H54 (cell line): ENCODE measurements at regions not wholly inside any gene's neighbourhood (a gene's known extent, or its start where the extent isn't known, plus 50 kb on each side); places are given as distances from the start of the nearest gene placed in this dataset.

Experiments used
- DNase-seq: peaks from one replicate; pipeline ENCODE4 v3.0.0; 2011; ENCODE audit warnings: low spot score, mixed read lengths; ENCODE audit not compliant: insufficient read length
- FAIRE-seq: peaks from 3 replicates; lab custom pipeline; 2011; peaks lifted over from hg19 to GRCh38; lab: Jason Lieb, UNC
- POLR2A ChIP-seq: IDR thresholded peaks from 2 replicates; pipeline ENCODE4 v1.6.1; 2011; ENCODE audit warnings: low read depth, mild to moderate bottlenecking, low read length

DNA sequence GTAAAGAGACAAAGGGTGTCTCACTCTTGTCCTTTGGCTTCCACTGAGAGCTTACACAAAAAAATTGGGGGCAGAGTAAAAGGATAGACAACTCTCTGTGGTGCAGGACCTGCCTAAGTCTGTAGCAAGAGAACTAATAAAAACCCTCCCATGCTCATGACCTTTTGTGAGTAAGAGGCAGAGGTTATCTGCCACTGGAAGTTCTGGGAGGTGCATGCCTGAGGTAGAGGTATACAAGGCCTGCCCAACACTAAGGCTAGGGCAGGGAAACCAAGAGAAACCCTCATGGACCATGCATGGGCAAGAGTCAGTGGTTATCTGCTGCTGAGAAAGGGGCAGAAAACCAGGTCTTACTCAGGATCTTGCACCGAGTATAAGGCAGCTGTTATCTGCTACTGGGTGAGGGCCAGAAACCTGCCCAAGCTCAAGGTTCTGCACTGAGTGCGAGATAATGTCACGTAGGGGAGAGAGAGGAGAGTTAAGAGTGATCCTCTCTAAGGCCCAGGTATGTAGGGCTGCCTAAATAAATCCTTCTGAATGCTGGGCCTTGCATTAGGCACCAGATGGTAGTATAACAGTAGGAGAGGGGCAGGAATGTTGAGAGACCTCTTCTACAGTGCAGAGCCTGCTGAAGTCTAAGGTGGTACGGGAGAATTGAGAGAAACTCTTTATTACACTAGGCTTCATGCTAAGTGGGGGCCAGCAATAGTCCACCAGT, 143.4 kb downstream of the MACROH2A1 start:
- TF ChIP-seq POLR2A = no peak
- FAIRE-seq = no peak
- no peak for DNase-seq

DNA sequence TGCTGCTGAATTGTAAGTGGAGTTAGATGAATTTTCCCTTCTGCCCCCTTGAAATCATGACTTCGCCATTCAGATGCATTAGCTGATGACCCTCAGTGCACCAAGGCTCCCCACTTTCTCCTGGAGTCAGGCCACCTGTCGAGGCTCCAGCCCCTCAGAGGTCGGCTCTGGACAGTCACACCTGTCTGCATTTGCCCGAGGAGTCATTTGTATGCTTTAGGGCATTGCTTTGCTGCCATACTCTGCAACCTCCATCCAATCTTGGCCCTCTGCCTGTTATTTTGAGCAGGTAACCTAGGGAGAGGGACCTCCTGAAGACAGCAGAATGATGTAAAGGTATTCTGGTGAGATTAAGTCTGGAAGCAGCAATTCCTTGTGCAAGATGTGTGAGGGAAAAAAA, 144.8 kb downstream of the MACROH2A1 start:
- TF ChIP-seq POLR2A = no peak
- FAIRE-seq = no peak
- DNase-seq = no peak

DNA sequence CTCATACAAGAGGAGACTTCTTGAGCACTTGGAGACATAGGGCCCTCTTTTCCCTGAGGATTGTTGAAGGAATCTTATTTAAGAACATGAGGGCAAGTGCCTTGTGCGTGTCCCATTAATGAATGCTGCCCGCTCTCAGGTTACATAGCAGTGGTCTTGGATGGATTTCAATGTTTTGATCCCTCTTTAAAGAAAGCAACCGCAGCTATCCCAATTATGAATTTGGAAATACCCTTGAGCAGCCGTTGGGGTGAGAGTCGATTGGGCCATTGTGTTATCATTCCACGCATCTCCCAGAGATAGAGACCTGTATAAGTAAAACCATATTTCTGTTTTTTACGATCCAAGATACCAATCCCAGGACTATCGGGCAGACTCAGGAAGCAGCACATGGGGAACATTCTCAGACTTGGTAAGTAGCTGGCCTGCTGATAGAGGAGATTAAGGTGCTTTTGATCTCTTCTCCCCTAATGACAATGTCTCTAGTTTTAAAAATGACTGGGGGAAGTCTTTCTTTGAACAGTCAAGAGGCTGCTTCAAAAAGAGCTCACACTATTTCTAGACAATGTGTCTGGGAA, 145.3 kb downstream of the MACROH2A1 start:
- DNase-seq (no peak), FAIRE-seq (no peak)
- no peak for TF ChIP-seq POLR2A

DNA sequence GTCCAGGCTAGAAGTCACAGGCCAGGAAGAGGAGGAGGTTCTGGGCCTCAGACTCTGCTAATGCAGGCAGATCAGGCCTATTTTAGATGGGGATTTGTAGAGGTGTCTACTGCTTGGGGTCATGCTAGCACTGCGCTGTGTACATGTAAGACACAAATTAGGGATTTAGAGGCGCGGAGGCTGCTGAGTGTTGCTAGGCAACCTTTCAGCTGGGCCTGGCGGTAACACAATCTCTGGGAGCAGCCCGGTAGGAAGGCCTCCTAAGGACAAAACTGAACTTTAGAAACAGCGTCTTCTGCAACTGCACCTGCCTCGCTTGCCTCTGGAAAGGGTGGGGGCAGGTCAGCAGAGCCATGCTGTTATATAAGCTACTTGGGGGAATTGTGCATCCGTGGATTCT, 147.9 kb downstream of the MACROH2A1 start:
- TF ChIP-seq POLR2A = no peak
- FAIRE-seq = no peak
- DNase-seq = no peak

DNA sequence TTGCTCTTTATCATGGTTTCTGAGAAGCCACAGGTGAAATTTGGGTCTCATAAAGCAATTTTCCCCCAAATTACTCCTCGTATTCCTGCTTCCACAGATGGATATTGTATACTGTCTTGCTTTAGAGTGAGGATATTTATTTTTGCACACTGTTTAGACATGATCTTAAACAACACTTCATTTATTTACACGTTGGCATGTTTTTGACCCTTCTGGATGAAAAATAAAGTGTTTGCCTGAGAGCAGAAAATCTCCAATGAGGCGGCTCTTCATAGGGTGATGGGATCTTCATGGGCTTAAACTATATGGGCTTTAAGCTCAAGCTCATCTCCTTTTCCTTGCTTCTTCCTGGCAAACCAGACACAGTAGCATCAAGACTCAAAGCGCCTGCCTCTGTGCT, 148.4 kb downstream of the MACROH2A1 start:
- no peak for TF ChIP-seq POLR2A
- no peak for DNase-seq
- FAIRE-seq = no peak

DNA sequence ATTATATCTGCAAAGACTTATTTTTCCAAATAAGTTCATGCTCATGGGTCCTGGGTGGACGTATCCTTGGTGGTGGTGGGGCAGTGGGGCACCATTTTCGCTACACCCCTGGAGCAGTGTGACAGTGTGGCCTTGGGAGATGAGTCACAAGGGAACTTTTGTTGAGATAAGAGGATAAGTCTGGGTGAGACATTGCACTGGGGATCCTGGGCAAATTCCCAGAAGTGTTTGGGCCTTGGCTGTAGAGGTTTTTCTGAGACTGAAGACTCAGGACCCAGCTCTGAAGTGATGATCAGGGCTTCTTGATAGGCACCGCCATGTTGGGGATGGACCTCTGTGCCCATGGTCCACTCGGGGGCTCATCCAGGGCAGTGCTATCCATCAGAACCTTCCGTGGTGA, 149.4 kb downstream of the MACROH2A1 start:
- TF ChIP-seq POLR2A = no peak
- FAIRE-seq (no peak), DNase-seq (no peak)

DNA sequence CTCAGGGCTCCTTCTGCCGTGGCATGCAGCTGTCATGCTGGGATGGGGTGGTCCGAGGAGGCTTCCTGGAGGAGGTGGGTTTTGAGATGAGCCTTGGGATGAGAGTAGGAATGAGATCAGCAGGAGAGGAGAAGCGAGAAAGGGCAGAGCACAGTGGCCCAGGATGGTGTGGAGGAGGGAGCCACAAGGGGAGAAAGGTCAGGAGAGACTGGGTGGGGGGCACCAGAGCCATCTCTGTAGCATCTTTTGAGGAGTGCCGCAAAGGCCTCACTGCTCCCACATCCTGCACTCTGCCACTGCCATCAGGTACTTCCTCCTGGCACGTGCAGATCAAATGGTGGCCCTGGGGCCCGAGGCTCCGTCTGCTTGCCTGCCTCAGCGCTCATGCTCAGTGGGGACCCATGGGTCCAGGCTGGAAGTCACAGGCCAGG, 150.2 kb downstream of the MACROH2A1 start:
- DNase-seq = no peak

DNA sequence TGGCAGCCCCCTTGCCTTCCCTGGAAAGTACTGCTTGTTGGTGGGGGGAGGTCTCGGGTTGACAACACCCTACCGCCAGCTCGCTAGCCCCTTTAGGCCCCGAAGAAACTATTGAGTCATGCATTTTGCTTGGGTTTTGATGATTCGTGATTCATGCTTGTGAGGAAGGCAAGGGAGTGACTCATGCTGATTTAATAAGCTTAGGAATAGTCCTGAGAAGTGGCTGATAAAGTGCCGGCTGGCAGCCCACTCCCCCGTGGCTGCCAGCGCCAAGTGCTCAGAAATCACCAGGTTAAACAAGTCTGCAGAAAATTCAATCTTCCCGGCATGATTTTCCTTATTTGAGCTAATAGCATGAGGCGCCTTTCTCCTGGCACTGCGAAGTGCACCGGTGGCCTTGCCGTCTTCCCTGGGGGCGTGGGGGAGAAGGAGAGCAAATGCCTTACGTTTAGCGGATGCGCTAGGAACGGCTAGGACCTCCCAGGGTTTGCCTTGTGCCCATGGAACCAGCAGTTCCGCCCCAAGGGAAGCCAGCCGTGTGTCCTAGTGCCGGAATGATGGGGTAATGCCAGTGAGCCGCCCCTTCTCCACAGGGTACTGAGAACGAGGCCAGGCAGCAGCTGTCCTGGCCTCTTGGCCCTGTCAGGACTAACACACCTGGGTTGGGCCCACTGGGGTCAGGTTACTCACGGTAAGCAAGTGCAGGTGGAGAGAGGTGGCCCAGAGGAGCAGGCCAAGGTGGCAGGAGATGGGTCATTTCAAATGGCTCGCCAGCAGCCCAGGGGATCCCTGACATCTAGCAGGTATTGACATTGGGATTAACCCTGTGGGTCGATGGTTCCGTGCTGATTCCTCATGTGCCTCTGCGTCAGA, 151.9 kb downstream of the MACROH2A1 start:
- FAIRE-seq (peak; percentile 55), DNase-seq (peak; percentile 71)
- TF ChIP-seq POLR2A = no peak

More for the DNA sequence above, 150.2 kb downstream of the MACROH2A1 start:
- TF ChIP-seq POLR2A = no peak
- FAIRE-seq = no peak

DNA sequence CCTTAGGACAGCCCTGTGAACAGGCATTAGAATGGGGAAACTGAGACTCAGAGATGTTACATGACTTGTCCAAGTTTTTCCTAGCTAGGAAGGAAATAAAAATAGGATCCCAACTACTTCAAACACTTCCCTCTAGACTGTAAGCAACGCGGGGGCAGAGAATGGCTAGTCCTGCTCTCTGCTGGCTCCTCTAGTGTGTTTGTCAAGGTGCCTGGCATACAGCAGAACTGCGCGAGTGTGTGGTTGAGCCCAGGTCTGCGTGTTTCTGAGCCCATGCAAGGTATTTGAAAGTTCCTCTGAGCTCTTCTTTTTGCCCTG, 152.5 kb downstream of the MACROH2A1 start:
- no peak for FAIRE-seq
- TF ChIP-seq POLR2A = no peak
- no peak for DNase-seq

DNA sequence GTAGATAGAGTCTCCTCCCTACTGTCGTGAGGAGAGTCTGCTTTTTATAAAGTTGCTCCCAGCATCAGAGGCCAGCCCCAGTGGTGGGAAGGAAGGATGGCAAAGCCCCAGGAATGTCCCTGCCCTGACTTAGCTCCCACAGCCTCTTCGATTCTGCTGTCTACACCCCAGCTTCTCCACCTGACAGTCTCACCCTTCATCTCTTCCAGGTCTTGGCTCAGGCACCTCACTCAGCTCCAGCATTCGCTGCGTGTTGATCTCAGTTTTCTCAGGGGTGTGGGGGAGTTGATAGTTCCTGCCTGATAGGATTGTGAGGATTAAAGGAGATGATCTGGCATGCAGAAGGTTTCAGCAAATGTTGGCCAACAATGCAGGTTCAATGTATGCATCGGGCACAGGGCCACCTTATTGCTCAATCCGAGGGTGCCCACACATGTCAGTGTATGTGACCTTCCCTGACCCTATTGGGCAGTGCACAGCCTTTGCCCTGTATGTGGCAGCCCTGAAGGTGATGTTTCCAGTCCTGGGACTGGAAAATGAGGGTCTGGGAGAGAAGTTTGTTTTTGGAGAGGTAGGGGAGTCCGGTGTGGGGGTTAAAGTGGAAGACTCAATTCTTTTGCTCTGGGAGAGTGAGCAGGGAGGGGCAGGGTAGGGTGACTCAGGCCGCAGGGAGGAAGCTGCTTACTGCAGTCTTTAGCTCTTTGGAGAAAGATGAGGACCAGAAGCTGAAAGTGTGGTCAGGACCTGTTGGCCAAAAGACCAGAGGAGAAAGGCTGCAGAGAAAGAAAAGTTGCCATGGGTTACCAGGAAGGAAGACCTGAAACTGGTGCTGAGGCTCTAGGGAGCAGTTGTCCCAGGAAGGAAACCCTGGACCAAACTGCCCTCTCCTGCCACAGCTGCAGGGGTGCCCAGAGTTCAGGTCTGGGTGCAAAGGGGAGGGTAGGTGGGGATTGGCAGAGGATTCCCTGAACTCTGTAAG, 153.2 kb downstream of the MACROH2A1 start:
- no peak for TF ChIP-seq POLR2A
- DNase-seq = no peak
- no peak for FAIRE-seq

DNA sequence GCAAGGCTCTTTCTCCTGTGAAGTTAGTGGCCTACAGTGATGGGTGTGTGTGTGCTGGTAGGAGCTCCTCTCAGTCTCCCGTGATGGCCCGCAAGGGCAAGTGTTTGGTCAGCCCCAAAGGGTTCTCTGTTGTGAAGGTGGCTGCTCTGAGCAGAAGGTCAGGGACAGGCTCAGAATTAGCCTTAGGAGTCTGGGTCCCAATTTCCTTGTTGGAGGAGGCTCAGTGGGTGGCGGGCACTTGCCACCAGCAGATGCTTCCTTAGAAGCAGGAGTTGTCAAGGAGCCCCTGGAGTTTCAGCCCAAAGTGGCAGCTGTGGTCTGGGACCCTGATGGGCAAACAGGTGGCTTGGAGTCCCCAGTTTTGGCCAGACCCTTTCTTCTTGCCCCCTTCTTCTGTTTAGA, 154.4 kb downstream of the MACROH2A1 start:
- DNase-seq (no peak), FAIRE-seq (no peak)
- no peak for TF ChIP-seq POLR2A

DNA sequence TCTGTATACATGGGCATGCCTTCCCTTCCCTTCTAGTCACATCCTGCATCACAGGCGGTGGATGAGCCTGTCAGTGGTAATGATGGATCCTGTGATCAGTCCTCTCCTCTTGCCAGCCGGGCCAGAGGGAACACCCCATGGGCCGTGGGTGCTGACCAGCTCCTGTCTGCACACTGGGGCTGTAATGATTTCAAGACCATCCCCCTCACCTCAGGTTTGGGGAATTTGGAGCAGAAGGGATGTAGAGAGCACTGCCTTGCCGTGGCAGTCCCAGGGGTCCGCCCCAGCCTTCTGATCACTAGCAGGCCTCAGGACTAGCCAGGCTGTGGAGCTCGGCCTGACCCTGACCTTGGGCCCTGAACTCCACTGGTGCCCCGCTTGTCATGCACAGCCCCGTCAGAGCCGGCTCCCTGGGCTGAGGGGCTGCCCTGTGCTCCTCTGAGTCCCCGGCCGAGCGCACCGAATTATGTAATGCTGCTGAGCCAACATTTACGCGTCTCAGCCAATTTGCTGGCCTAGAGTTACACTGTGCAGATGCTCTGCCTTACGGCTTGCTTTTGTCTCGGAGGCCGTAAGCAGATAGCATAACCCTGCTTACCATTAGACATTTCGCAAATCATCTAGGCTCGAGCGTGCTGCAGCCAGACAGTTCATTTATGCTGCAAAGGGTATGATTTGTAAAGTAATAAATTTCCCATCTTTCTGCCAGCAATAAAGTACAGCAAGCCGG, 155.3 kb downstream of the MACROH2A1 start:
- TF ChIP-seq POLR2A = no peak
- FAIRE-seq (no peak), DNase-seq (no peak)
